Renal cortical epithelial cell (primary cell): ENCODE measurements at regions not wholly inside any gene's neighbourhood (a gene's known extent, or its start where the extent isn't known, plus 50 kb on each side); places are given as distances from the start of the nearest gene placed in this dataset.
"Not testable (repeated sequence)": the region's sequence is repeated elsewhere in the genome, so short reads cannot be mapped to it uniquely, and the experiment has no call there.

Experiments used
- DNase-seq: peaks from one replicate; pipeline ENCODE4 v3.0.0-alpha.2; 2011; ENCODE audit warnings: low read depth

DNA sequence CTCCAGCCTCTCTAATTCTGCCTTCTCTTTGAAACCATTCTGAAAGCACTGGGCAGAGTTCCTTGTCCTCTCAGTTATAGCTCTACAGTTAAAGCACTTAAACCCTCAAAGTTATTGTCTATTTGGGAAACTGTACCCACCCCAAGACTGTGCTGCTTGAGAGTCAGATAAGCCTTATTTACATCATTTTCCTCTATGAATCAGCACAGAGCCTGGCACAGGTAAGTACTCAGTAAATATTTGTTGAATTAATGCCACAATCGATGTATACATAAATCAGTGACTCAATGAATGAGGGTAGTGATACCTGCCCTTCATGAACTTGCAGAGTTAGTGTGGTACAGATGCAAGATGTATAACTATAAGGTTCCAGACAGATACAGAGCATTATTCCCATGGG lies 549.4 kb upstream of the KLF4 start:
- DNase-seq: no peak

GRCh38 chr9:108035487-108035886 lies 545.9 kb upstream of the KLF4 start:
- DNase-seq: no peak

DNA sequence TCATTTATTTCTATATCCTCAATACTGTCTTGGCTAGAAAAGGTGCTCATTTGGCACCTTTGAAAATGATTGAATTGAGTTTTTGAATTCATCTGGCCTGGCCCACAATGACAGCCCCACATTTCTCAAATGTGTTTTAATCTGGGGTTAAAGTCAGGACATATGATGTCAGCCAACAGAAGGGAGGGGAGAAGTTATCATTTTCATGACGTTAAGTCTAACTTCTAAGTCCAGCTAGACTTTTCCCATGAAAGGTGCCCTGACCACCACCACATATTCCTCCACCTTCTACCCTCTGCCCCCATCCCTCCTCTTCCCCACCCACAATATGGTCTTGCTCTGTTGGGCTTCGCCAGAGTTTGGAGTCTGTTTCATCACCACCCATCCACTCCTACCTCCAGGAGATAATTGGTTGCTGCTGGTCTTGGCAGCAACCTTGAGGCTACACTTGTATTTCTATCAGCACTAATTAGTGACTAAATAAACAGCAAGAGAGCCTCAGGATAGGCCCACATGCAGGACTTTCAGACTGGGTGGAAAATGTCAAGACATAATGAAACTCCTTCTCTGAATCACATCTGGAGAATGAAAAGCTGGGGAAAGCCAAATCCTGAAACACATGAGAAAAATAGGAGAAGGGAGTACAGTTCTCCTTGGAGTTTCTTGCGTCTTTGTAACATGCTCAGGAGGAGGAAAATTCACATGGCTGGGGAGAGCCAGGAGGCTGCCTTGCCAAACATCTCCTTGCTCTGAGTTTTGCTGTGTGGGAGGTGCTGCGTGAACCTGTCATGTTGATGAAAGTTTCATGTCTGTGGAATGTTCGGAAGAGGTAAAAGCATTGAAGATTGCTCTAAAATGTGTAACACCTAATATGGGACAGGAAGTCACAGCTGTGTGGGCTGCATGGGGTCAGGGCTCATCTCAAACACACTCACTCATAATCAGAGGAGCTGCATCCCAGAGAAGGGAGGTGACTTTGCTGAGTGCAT lies 544.7 kb upstream of the KLF4 start:
- no peak for DNase-seq

DNA sequence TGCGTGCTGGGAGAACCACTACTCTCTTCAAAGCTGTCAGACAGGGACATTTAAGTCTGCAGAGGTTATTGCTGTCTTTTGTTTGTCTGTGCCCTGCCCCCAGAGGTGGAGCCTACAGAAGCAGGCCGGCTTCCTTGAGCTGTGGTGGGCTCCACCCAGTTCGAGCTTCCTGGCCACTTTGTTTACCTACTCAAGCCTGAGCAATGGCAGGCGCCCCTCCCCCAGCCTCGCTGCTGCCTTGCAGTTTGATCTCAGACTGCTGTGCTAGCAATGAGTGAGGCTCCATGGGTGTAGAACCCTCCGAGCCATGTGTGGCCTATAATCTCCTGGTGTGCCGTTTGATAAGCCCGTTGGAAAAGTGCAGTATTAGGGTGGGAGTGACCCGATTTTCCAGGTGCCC lies 542.5 kb upstream of the KLF4 start:
- not testable (repeated sequence) for DNase-seq

DNA sequence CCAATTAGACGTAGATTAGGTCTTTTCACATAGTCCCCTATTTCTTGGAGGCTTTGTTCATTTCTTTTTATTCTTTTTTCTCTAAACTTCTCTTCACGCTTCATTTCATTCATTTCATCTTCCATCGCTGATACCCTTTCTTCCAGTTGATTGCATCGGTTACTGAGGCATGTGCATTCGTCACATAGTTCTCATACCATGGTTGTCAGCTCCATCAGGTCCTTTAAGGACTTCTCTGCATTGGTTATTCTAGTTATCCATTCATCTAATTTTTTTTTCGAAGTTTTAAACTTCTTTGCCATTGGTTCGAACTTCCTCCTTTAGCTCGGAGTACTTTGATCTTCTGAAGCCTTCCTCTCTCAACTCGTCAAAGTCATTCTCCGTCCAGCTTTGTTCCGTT lies 541.7 kb upstream of the KLF4 start:
- not testable (repeated sequence) for DNase-seq

GRCh38 chr9:108026718-108027117 lies 537.1 kb upstream of the KLF4 start:
- DNase-seq: not testable (repeated sequence)

- DNase-seq: no peak
Measured at GRCh38 chr9:108024604-108025003, 535.0 kb upstream of the KLF4 start.

- peak; percentile 80 for DNase-seq
Measured at GRCh38 chr9:108022246-108022935, 532.8 kb upstream of the KLF4 start.

GRCh38 chr9:108021096-108021710 lies 531.6 kb upstream of the KLF4 start:
- no peak for DNase-seq

GRCh38 chr9:108019821-108020220 lies 530.3 kb upstream of the KLF4 start:
- peak; percentile 65 for DNase-seq

GRCh38 chr9:108017671-108018070 lies 528.1 kb upstream of the KLF4 start:
- no peak for DNase-seq

DNA sequence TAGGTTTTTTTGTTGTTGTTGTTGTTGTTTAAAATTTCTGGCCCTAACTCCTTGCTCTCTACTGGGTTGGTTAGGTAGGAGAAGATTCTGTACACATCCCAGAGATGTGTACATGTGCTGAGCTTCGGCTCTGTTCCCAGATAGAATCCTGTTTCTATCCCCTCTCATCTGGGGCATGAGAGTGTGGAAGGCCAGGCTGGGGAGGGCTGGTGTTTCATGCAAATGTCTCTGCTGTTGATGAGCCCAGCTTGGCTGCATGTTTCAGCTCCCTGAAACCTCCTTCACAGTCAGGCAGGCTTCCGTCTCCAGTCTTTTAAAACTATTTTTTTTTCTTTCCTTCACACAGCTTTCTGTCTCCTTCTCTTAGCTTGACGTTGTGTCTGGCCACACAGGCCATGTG lies 526.9 kb upstream of the KLF4 start:
- no peak for DNase-seq

DNA sequence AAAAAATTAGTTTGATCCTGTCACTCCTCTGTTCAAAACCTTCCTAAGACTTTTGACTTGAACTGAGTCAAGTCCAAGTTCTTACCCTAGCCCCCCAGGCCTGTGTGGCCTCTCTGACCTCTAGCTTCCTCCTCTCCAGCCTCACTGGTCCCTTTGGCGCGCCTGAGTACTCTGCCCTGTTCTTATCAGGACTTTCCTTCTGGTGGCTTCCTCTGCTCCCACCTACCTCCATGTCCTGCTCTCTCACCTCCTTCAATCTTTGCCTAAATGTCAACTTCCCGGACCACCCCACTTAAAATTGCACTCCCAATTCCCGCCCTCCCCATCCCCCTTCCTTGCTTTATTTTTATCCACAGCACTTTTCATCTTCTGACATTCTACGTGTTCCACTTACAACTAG lies 526.1 kb upstream of the KLF4 start:
- no peak for DNase-seq

- DNase-seq: no peak
Measured at GRCh38 chr9:108014353-108014752, 524.8 kb upstream of the KLF4 start.

GRCh38 chr9:108012886-108013665 lies 523.5 kb upstream of the KLF4 start:
- no peak for DNase-seq

GRCh38 chr9:108012405-108012804 lies 522.8 kb upstream of the KLF4 start:
- no peak for DNase-seq

GRCh38 chr9:108003526-108003925 lies 514.0 kb upstream of the KLF4 start:
- DNase-seq: no peak

DNA sequence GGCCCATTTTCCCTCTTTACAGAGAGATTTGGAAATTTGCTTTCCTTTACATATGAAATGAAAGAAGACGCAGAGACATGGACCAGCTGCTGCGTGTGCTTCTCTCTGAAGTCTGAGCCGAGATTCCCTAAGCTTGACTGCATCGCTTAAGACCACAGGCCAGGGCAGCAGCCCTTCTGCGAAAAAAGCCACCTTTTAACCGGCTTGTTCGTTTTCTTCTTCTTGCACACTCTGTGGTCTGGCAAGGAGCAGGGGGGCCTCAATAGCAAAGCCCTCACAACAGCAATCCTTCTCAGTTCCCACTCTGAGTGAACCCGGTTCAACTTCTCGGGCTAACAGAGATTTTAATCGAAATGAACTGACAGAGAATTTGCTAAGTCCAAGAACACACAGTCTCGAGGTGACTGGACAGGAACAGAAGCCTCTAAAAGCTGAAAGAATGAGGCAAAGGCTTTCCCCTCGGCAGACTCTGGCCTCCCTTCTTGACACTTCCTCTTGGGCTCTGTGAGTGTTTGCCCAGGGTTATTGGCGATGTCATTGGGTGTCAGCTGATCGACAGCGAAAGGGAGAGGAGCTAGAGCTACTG lies 512.9 kb upstream of the KLF4 start:
- DNase-seq: no peak

DNA sequence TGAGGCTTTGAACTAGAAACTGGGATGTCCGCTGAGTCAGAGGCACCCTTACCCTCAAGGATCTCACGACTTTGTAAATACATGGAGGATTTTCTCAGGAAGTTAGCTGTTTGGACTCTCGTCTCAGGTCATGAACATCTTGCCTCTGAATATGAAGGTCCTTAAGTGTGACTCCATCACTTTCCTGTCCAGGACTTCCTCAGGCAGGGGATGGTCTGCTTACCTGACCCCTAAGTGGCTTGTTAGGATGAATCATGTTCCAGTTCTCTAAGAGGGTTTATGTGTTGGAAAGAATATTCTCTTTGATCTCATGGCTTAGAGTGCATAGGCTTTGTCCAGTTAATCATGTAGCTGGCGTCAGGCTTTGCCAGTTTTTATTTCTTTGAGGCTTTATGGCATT lies 511.7 kb upstream of the KLF4 start:
- peak; percentile 78 for DNase-seq

DNA sequence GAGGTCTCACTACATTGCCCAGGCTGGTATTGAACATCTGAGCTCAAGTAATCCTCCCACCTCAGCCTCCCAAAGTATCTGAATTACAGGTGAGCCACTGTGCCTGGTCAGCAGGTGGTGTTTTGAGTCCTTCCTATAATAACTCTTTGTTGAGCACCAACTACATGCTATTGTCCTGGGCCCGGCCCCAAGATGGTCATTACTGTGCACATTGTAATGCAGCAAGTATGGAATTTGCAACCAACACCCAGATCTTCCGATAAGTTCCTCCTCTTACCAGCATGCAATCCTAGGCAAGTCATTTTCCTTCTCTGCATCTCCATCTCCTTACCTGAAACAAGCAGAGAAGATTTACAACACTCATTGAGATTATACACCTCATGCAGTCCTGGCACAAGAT lies 510.3 kb upstream of the KLF4 start:
- DNase-seq: peak; percentile 29

GRCh38 chr9:107999011-107999410 lies 509.4 kb upstream of the KLF4 start:
- no peak for DNase-seq
